HG02798 (cell line): ENCODE measurements at regions not wholly inside any gene's neighbourhood (a gene's known extent, or its start where the extent isn't known, plus 50 kb on each side); places are given as distances from the start of the nearest gene placed in this dataset.
"Not testable (repeated sequence)": the region's sequence is repeated elsewhere in the genome, so short reads cannot be mapped to it uniquely, and the experiment has no call there.

ENCODE experiments used
- ATAC-seq: cut with Tn5 transposase; IDR thresholded peaks from one replicate; pipeline ENCODE4 v1.9.1; 2021; ENCODE audit warnings: mild to moderate bottlenecking; ENCODE audit not compliant: unreplicated experiment, poor library complexity

DNA sequence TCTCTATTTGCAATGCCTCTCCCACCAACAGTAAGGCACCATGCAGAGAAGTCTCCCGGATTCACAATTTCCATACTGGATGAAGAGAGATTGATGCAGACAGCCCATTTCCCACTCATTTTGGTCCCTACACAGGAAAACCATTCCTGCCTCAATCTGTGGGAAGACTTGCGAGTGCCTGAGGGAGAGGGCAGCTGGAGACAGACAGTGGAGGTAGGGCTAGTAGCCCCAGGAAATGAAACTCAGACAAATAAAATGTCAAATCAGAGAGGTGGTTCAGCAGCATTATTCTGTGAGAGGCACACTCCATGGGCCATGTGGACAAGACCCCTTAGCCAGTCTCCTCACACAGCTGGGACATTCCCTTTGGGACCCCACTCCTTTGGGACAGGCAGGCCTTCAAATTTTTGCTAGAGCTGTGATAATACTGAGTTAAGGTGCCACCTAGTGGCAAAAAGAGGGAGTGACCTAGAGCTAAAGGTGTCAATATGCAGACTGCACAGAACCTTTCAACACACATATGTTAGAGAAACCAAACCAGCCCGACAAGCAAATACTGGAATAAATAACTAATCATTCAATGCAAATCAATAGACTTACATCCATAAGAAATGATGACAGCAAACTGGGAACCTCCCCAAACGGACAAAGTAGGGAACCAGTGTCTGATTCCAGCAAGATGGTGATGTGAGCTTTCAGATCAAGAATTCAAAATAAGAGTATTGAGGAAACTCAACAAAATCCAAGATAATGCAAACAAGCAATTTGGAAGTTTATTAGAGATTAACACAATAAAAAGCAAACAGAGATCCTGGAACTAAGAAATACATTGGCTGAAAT, 1865.3 kb upstream of the AGA start:
- peak; percentile 95 for ATAC-seq

GRCh38 chr4:179313823-179314222, 1871.6 kb upstream of the AGA start:
- ATAC-seq, result no peak

DNA sequence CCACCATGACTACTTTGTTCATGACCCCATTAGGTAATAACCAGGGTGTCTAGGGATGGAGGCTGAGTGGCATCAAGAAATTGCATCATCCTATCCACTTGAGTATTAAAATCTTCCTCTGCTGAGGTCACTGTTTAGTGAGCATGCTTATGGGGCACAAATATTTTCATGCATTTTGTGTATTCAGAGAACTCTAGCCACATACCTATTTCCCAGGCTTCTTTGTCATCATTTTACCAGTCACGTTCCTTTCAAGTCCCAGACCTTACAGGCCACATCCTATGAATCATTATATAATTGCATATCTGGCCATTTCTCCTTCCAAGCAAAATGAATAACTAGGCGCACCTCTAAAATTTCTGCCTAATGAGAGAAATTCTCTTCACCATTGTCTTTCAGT, 1882.9 kb upstream of the AGA start:
- no peak for ATAC-seq

- ATAC-seq, result no peak
Observed at GRCh38 chr4:179328627-179329026, 1886.4 kb upstream of the AGA start.

- ATAC-seq, result no peak
Observed at GRCh38 chr4:179331362-179331761, 1889.1 kb upstream of the AGA start.

GRCh38 chr4:179344861-179345260, 1902.6 kb upstream of the AGA start:
- no peak for ATAC-seq

DNA sequence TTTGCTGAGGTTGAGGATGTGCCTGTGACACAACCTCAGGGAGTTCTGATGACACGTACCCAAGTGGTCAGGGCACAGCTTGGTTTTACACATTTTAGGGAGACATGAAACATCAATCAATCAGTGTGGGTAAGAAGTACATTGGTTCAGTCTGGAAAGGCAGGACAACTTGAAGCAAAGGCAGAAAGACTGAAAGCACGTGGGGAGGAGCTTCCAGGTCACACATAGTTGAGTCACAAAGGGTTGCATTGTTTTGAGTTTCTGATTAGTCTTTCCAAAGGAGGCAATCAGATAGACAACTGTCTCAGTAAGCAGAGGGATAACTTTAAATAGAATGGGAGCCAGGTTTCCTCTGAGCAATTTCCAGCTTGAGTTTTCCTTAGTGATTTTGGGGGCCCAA, 1910.0 kb upstream of the AGA start:
- no peak for ATAC-seq

DNA sequence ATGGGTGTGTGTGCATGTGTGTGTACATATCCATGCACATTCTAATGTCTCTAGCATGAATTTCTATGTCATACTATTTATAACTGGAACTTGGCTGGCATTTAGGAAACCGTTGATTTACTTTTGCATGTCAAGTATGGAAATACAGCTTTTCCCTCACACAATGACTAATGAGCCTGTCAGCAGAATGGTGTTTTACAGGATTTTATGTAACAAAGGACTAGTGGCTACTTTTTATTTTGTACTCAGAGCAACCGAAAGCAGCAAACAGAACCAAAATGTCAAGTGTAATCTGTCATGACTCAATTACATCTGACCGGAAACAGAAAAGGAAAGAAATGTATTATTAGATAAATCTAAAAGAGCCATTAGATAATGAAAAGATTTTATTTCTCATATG, 1911.5 kb upstream of the AGA start:
- ATAC-seq, result no peak

GRCh38 chr4:179361978-179362486, 1919.8 kb upstream of the AGA start:
- ATAC-seq, result no peak

DNA sequence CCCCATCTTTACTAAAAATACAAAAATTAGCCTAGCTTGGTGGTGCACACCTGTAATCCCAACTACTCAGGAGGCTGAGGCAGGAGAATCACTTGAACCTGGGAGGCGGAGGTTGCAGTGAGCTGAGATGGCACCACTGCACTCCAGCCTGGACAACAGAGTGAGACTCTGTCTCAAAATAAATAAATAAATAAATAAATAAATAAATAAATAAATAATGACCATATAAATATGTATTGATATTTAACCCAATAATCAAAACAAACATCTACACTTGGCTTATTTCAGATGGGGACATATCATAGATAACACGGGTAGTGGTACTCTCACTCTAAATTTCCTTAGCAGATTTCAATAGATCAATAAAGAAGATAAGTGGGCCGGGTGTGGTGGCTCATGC, 1923.7 kb upstream of the AGA start:
- not testable (repeated sequence) for ATAC-seq

- ATAC-seq, result no peak
Observed at GRCh38 chr4:179372242-179372641, 1930.0 kb upstream of the AGA start.

- ATAC-seq, result no peak
Observed at GRCh38 chr4:179372746-179373145, 1930.5 kb upstream of the AGA start.

DNA sequence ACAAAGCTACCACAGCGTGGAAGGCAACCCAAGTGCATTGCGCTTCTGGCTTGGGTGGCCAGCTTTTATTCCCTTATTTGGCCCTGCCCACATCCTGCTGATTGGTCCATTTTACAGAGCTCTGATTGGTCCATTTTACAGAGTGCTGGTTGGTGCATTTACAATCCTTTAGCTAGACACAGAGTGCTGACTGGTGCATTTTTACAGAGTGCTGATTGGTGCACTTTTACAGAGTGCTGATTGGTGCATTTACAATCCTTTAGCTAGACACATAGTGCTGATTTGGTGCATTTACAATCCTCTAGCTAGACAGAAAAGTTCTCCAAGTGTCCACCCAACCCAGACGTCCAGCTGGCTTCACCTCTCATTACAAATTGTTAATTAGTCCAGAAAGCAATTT, 1936.6 kb upstream of the AGA start:
- ATAC-seq, result not testable (repeated sequence)

GRCh38 chr4:179392787-179393186, 1950.5 kb upstream of the AGA start:
- ATAC-seq, result no peak

DNA sequence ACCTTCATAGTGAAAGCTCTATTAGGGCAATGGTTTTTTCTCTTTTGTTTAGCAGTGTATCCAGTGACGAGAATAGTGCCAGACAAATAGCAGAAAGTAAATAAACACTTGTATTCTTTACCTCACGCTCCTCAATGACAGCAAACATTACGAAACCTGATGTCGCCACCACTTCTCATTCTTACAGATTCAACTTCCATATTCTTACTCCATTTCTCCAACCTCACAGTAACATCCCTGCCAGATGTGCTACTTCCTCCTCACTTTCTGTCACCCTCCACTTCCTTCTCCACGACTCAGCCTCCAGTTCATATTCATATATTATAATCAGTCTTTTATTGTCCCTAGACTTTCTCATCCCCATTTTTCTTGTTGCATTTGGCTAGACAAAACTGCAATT, 1956.2 kb upstream of the AGA start:
- ATAC-seq, result no peak

DNA sequence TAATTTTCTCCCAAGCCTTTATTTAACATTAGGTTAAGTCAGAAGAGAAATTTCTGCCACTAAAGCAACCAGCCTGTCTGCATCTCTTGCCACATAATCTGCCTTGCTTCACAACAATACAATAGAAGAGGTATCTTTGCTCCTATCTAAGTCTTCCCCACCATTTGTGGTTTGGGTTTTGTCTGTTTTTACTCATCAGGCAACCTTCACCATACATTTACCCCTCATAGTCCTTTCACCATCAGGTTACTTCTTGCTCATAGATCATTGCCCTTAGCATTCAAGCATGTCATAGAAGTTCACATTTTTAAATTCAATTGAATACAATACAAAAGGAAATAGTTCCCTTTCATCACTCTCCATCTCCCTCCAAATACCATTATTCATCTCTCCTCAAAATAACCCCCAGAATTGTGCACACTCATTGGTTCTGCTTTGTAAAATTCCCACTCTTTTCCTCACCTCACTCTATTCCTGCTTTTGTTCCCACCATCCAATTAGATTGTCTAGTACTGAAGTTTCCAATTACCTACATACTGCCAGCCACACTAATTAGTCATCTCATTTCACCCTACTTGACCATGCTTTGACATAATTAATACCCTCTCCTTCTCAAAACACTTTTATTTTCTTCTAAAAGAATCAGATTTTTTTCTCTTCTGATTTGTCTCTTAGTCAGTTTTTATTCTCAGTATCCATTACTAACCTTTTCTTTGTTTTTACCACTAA, 1957.0 kb upstream of the AGA start:
- no peak for ATAC-seq

GRCh38 chr4:179415037-179415846, 1973.0 kb upstream of the AGA start:
- ATAC-seq, result no peak

DNA sequence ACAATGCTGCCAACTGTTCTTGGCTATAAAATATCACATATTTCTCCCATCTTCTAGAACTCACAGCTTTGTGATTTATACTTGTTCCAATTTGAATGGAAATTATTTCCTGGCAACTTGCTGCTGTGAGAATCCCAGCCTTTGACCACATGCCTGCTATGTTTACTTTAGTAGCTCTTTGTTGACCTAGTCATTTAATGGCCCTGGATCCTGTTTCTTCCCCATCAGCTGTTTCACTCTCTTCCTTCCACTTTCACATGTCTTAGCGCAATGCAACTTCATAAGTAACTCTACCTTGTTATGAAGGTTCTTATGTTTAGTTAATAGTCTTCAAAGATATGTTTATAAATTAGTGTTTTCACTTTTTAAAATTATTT, 1973.6 kb upstream of the AGA start:
- ATAC-seq, result no peak

GRCh38 chr4:179417357-179417756, 1975.1 kb upstream of the AGA start:
- ATAC-seq, result no peak

DNA sequence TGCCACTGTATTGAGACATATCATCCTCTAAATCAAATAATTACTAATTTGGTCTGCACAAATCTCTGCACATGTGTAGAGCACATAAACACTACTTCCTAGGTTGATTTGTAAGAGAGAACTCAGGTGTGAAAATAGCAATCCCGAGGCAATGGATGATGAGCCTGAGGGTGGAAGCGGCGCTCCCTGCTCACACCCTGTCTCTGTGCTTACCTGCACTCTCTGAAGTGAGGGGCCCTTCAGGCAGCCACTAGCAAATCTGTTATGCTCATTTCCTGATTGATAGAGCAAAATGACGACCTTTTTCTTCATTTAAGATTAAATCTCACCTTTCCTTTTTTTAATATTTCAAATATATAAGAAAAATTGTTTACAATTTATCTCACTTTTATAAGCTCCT, 1995.7 kb upstream of the AGA start:
- no peak for ATAC-seq

DNA sequence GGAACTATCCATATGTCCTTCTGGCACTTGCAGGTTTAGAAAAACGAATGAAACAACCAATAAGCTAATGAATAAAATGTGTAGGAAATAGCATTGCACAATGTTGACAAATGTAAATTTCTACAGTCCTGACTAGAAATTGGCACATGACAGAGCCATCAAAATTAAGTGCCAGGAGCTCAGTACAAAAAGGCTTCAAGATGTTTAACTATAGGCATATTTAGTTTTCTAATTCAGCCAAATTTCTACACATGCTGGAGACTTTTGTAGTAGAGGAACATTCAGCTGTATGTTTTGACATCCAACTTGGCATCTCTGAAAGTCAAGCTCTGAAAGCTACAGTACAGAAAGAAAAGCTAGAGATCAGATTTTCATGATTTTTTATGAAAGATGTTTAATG, 1999.4 kb upstream of the AGA start:
- no peak for ATAC-seq
